Adrenal gland (tissue), 5 donors: ENCODE measurements at regions not wholly inside any gene's neighbourhood (a gene's known extent, or its start where the extent isn't known, plus 50 kb on each side); places are given as distances from the start of the nearest gene placed in this dataset.

Experiments used
- POLR2A ChIP-seq, 2 donors: fragments of 450-650 bp; IDR thresholded peaks; one replicate each; pipeline ENCODE4 v1.6.1; 2017; ENCODE audit warnings: antibody characterized with exemption in 2 of 2, mild to moderate bottlenecking in 2 of 2, moderate library complexity in 1 of 2
- TF ChIP-seq, protein P1 (sequence below), 6 experiments: fragments of 450-650 bp in 4 of 6; fragments of 200-600 bp in 2 of 6; sonication (generic) in 1 of 6; IDR thresholded peaks; 1 replicate in 5 of 6; 2 replicates in 1 of 6; pipeline versions ENCODE4 v1.5.1 to v1.8.0; 2016 to 2021; ENCODE audit warnings: antibody characterized with exemption in 6 of 6, mild to moderate bottlenecking in 2 of 6, moderate library complexity in 1 of 6
- donor health status: DM: no; HTN: no; CAD: no.

DNA sequence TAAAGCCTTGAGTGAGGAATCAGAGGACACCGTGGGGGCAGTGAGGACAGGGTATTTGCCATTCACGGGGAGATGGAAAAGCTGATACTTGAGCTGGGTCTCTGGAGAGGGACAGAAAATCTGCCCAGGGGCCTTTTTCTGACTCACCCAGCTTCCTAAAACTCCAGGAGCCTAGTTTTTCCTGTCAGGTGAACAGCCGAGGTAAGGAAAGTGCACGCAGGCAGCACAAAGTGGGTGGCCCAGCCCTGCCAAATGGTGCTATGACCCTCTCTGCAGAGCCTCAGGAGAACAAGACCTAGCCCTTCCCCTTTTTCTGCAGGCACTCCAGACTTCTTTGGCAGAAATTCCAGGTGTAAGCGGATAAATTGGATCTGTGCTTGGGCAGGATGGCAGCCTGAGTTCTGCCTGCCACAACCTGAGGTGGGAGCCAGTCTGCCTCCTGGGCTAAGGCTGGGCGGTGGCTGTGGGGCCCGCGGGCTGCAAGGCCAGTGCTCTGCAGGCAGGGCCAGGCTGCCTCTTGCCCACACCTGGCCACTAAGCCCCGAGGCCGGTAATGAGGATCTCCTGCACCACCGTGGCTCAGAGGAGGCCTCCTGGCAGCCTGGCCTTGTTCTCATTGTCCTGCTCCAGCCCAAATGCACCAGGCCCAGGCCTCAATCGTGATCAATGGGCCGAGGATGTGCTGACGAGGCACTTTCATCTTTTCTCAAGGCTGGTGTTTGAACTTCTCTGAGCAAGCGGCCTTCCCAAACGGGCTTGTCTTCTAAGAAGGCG is 72.9 kb upstream of the LMO1 start:
- TF ChIP-seq, protein P1, sequence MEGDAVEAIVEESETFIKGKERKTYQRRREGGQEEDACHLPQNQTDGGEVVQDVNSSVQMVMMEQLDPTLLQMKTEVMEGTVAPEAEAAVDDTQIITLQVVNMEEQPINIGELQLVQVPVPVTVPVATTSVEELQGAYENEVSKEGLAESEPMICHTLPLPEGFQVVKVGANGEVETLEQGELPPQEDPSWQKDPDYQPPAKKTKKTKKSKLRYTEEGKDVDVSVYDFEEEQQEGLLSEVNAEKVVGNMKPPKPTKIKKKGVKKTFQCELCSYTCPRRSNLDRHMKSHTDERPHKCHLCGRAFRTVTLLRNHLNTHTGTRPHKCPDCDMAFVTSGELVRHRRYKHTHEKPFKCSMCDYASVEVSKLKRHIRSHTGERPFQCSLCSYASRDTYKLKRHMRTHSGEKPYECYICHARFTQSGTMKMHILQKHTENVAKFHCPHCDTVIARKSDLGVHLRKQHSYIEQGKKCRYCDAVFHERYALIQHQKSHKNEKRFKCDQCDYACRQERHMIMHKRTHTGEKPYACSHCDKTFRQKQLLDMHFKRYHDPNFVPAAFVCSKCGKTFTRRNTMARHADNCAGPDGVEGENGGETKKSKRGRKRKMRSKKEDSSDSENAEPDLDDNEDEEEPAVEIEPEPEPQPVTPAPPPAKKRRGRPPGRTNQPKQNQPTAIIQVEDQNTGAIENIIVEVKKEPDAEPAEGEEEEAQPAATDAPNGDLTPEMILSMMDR (IDR thresholded peaks at IDR 0.05) = no peak
- no peak for TF ChIP-seq POLR2A (IDR thresholded peaks at IDR 0.05)
